Peyer's patch (tissue), 4 donors: ENCODE measurements at regions not wholly inside any gene's neighbourhood (a gene's known extent, or its start where the extent isn't known, plus 50 kb on each side); places are given as distances from the start of the nearest gene placed in this dataset.

ENCODE experiments used
- POLR2A ChIP-seq, 2 donors: fragments of 450-650 bp; IDR thresholded peaks; one replicate each; pipeline ENCODE4 v1.5.1; 2017; ENCODE audit warnings: antibody characterized with exemption in 2 of 2, mild to moderate bottlenecking in 2 of 2, moderate library complexity in 2 of 2
- TF ChIP-seq, protein P1 (sequence below), 6 experiments: fragments of 450-650 bp in 4 of 6; fragments of 200-600 bp in 2 of 6; sonication (generic) in 1 of 6; IDR thresholded peaks; one replicate each; pipeline ENCODE4 v1.5.1; 2017 to 2019; ENCODE audit warnings: antibody characterized with exemption in 6 of 6, mild to moderate bottlenecking in 3 of 6, moderate library complexity in 1 of 6

DNA sequence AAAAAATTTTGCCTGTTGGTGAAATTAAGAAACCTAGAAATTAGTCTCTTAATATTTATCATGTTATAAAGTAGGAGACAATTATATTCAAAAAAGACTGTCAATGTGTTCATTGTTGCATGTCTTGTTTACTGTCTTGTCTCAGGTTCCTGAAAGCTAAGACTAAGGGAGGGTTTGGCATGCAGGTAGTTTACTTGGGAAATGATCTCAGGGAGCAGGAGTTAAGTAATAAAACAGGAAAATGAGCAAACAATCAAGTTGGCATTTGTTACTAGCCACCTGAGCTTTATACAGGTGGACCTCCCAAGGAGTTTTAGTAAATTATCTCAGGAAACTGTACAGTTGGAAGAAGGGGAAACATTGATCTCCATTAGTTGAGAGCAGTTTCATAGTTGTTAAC is 188.0 kb upstream of the MDGA2 start:
- TF ChIP-seq, protein P1, sequence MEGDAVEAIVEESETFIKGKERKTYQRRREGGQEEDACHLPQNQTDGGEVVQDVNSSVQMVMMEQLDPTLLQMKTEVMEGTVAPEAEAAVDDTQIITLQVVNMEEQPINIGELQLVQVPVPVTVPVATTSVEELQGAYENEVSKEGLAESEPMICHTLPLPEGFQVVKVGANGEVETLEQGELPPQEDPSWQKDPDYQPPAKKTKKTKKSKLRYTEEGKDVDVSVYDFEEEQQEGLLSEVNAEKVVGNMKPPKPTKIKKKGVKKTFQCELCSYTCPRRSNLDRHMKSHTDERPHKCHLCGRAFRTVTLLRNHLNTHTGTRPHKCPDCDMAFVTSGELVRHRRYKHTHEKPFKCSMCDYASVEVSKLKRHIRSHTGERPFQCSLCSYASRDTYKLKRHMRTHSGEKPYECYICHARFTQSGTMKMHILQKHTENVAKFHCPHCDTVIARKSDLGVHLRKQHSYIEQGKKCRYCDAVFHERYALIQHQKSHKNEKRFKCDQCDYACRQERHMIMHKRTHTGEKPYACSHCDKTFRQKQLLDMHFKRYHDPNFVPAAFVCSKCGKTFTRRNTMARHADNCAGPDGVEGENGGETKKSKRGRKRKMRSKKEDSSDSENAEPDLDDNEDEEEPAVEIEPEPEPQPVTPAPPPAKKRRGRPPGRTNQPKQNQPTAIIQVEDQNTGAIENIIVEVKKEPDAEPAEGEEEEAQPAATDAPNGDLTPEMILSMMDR (IDR thresholded peaks at IDR 0.05) = no peak
- TF ChIP-seq POLR2A (IDR thresholded peaks at IDR 0.05) = no peak
